ENCODE measurements at regions not wholly inside any gene's neighbourhood (a gene's known extent, or its start where the extent isn't known, plus 50 kb on each side); places are given as distances from the start of the nearest gene placed in this dataset.

DNA sequence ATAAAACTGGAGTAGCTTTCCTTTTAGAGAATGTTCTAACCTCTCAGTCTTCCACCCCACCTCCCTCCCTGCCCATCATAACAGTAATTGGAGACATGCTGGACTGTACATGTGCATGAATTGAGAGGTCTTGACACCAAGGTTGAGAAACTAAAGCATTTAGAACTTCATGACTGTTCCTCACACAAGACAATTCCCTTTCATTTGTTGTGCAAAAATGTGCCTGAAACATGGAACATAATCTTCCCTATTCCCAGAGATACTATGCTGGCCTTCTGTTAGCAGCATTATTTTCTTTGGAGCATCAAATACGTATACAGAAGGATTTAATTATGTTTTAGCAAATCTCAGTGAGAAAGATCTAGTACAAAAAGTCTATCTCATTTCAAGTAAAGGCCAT lies 97.5 kb upstream of the KCNE2 start:
- no peaks in the 10 kb centered on the region for H3K36me3 ChIP-seq
- intact Hi-C loops (cut with DNase I), result no loop called here
- no peak for ATAC-seq
- H3K27ac ChIP-seq, result no peak overlapping the region
- H3K27me3 ChIP-seq (ENCODE audit: low read depth), result no peaks in the 10 kb centered on the region
- H3K4me3 ChIP-seq, result no peak overlapping the region
- no peaks in the 10 kb centered on the region for H3K4me1 ChIP-seq
- no peak for DNase-seq
- no peak for TF ChIP-seq CTCF (IDR thresholded peaks at IDR 0.05)
- peaks cover 7% of the 10 kb centered on the region for H3K9me3 ChIP-seq

DNA sequence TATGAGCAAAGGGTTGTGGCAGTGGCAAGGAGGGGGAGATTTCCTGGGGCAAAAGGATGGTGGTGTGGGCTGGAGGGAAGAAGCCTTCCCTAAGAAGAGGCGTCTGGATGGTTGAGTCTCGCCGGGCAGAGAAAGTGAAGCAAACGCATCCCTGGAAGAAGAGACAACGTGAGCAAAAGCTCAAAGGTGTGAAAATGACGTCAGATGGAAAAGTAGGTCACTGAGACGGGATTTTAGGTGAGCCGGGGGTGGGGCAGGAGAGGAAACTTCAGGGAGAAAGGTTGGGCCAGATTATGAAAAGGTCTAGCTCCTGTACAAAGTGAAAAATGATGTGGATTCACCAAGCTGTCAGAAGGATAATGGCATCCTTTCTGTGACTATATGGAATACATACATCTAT lies 95.3 kb upstream of the KCNE2 start:
- ATAC-seq, result no peak
- no peak for DNase-seq
- Histone ChIP-seq H3K9me3 (peaks cover 5% of the 10 kb centered on the region), H3K4me1 (no peaks in the 10 kb centered on the region), H3K27ac (no peak overlapping the region), H3K4me3 (no peak overlapping the region), H3K27me3 (ENCODE audit: low read depth) (no peaks in the 10 kb centered on the region), H3K36me3 (no peaks in the 10 kb centered on the region)
- intact Hi-C loops (cut with DNase I), result no loop called here
- no peak for TF ChIP-seq CTCF (IDR thresholded peaks at IDR 0.05)

GRCh38 chr21:34270411-34270810 lies 93.4 kb upstream of the KCNE2 start:
- Histone ChIP-seq H3K36me3 (no peaks in the 10 kb centered on the region), H3K27ac (no peak overlapping the region), H3K4me3 (no peak overlapping the region), H3K9me3 (no peaks in the 10 kb centered on the region), H3K4me1 (no peaks in the 10 kb centered on the region), H3K27me3 (ENCODE audit: low read depth) (no peaks in the 10 kb centered on the region)
- ATAC-seq, result no peak
- no peak for DNase-seq
- no peak for TF ChIP-seq CTCF (IDR thresholded peaks at IDR 0.05)
- intact Hi-C loops (cut with DNase I), result no loop called here

- no peak for TF ChIP-seq CTCF (IDR thresholded peaks at IDR 0.05)
- no peaks in the 10 kb centered on the region for H3K4me1 ChIP-seq
- intact Hi-C loops (cut with DNase I), result no loop called here
- no peaks in the 10 kb centered on the region for H3K27me3 ChIP-seq (ENCODE audit: low read depth)
- no peaks in the 10 kb centered on the region for H3K36me3 ChIP-seq
- no peak overlapping the region for H3K4me3 ChIP-seq
- no peak for ATAC-seq
- H3K9me3 ChIP-seq, result no peaks in the 10 kb centered on the region
- DNase-seq, result no peak
- H3K27ac ChIP-seq, result no peak overlapping the region
These were observed 92.5 kb upstream of the KCNE2 start for GRCh38 chr21:34271189-34271851.

DNA sequence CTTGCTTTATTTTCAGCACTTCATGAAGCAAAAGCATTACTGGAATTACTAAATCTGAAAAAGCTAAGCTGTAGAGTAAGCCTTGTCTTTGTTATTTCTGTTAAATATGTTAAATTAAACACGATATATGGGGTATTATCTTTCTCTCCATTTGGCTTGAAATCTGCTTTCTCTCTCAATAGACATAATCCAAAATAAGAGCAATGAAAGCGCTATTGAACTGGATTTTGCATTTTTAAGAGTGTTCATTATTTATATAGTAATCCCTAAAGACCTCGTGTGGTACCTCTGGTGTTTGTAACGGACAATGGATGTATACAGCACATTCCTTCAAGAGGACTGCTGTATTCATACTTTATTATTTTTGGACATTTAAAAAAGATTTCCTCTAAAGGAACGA lies 91.5 kb upstream of the KCNE2 start:
- intact Hi-C loops (cut with DNase I), result no loop called here
- Histone ChIP-seq H3K36me3 (no peaks in the 10 kb centered on the region), H3K27ac (no peak overlapping the region), H3K4me3 (no peak overlapping the region), H3K4me1 (no peaks in the 10 kb centered on the region), H3K27me3 (ENCODE audit: low read depth) (no peaks in the 10 kb centered on the region), H3K9me3 (no peaks in the 10 kb centered on the region)
- ATAC-seq (no peak), DNase-seq (no peak)
- TF ChIP-seq CTCF (IDR thresholded peaks at IDR 0.05), result no peak

Measured in lower lobe of right lung (tissue), 2 donors.